Gastrocnemius medialis (tissue), 4 donors: ENCODE measurements at regions not wholly inside any gene's neighbourhood (a gene's known extent, or its start where the extent isn't known, plus 50 kb on each side); places are given as distances from the start of the nearest gene placed in this dataset.

Experiments used
- ATAC-seq, 2 donors: fragments of 150-250 bp; one replicate each; pipeline ENCODE4 v1.9.1; 2016
- DNase-seq, 2 donors: peaks; one replicate each; pipeline ENCODE4 v3.0.0-alpha.2; 2019
- H3K27ac ChIP-seq, 4 donors: fragments of 200-600 bp; sonication (generic); 1 replicate in 1 of 4; 2 replicates in 3 of 4; pipeline ENCODE4 v1.5.1; 2016 to 2018; ENCODE audit warnings: mild to moderate bottlenecking in 2 of 4, moderate library complexity in 1 of 4
- H3K27me3 ChIP-seq, 3 donors: fragments of 200-600 bp; sonication (generic) in 2 of 3; 1 replicate in 1 of 3; 2 replicates in 2 of 3; pipeline versions ENCODE4 v1.5.1 to v1.6.0; 2016 to 2019; ENCODE audit warnings: mild to moderate bottlenecking in 1 of 3, moderate library complexity in 1 of 3
- H3K36me3 ChIP-seq, 2 donors: fragments of 200-600 bp; sonication (generic) in 1 of 2; one replicate each; pipeline ENCODE4 v1.5.1; 2017 to 2018
- H3K4me1 ChIP-seq, 2 donors: fragments of 200-600 bp; sonication (generic) in 1 of 2; one replicate each; pipeline ENCODE4 v1.5.1; 2016 to 2017; ENCODE audit warnings: mild to moderate bottlenecking in 2 of 2
- H3K4me3 ChIP-seq, 4 donors: fragments of 200-600 bp; sonication (generic) in 3 of 4; 1 replicate in 1 of 4; 2 replicates in 3 of 4; pipeline ENCODE4 v1.5.1; 2016 to 2019; ENCODE audit warnings: mild to moderate bottlenecking in 2 of 4
- H3K9me3 ChIP-seq, 3 donors: fragments of 200-600 bp; sonication (generic) in 2 of 3; 1 replicate in 1 of 3; 2 replicates in 2 of 3; pipeline ENCODE4 v1.5.1; 2016 to 2019
- POLR2A ChIP-seq, 2 donors: fragments of 450-650 bp; IDR thresholded peaks; one replicate each; pipeline ENCODE4 v1.6.1; 2017; ENCODE audit warnings: antibody characterized with exemption in 2 of 2, mild to moderate bottlenecking in 2 of 2, moderate library complexity in 2 of 2
- in situ Hi-C, 4 donors: fragments of 200-750 bp; cut with MboI; loops; one replicate each; pipeline versions ENCODE4 v1.15.0 to v1.8.0; 2017; ENCODE audit warnings: low sequenced_read_pairs in 4 of 4
- intact Hi-C: fragments of 100-400 bp; cut with DNase I; formaldehyde crosslinking; loops from one replicate; pipeline ENCODE4 v1.15.1; 2023; ENCODE audit warnings: low total_unique reads
- TF ChIP-seq, protein P1 (sequence below), 5 experiments: fragments of 450-650 bp in 3 of 5; fragments of 200-600 bp in 2 of 5; sonication (generic) in 2 of 5; IDR thresholded peaks in 4 of 5; conservative IDR thresholded peaks in 1 of 5; 1 replicate in 4 of 5; 2 replicates in 1 of 5; pipeline ENCODE4 v1.5.1; 2016 to 2019; ENCODE audit warnings: antibody characterized with exemption in 5 of 5, mild to moderate bottlenecking in 3 of 5, moderate library complexity in 3 of 5

GRCh38 chr5:1640421-1640881, 116.7 kb upstream of the LPCAT1 start:
- intact Hi-C loops, result loop anchor here (10.0 kb wide), 1 partner anchor 256 kb away; no protein-coding TSS in a partner anchor
- H3K4me3 ChIP-seq, result no peak overlapping the region
- ATAC-seq (no peak), DNase-seq (no peak)
- in situ Hi-C loops, result loop anchor here (25.0 kb wide), 2 partner anchors 253 to 478 kb away; no protein-coding TSS in a partner anchor
- no peaks in the 10 kb centered on the region for H3K36me3 ChIP-seq
- H3K9me3 ChIP-seq, result no peaks in the 10 kb centered on the region
- no peaks in the 10 kb centered on the region for H3K4me1 ChIP-seq
- TF ChIP-seq, protein P1, sequence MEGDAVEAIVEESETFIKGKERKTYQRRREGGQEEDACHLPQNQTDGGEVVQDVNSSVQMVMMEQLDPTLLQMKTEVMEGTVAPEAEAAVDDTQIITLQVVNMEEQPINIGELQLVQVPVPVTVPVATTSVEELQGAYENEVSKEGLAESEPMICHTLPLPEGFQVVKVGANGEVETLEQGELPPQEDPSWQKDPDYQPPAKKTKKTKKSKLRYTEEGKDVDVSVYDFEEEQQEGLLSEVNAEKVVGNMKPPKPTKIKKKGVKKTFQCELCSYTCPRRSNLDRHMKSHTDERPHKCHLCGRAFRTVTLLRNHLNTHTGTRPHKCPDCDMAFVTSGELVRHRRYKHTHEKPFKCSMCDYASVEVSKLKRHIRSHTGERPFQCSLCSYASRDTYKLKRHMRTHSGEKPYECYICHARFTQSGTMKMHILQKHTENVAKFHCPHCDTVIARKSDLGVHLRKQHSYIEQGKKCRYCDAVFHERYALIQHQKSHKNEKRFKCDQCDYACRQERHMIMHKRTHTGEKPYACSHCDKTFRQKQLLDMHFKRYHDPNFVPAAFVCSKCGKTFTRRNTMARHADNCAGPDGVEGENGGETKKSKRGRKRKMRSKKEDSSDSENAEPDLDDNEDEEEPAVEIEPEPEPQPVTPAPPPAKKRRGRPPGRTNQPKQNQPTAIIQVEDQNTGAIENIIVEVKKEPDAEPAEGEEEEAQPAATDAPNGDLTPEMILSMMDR (IDR thresholded peaks at IDR 0.05 in 4 of 5, conservative IDR thresholded peaks at IDR 0.05 in 1 of 5), result no peak
- TF ChIP-seq POLR2A (IDR thresholded peaks at IDR 0.05), result no peak
- peaks cover 20 to 23% (median 22%) of the 10 kb centered on the region in 3 donors for H3K27me3 ChIP-seq
- no peak overlapping the region for H3K27ac ChIP-seq

GRCh38 chr5:1639757-1640156, 116.0 kb upstream of the LPCAT1 start:
- H3K27me3 ChIP-seq, result peaks cover 20 to 23% (median 22%) of the 10 kb centered on the region in 3 donors
- H3K4me3 ChIP-seq, result no peak overlapping the region
- H3K9me3 ChIP-seq, result no peaks in the 10 kb centered on the region
- intact Hi-C loops (loop anchor here (10.0 kb wide), 1 partner anchor 255 kb away; no protein-coding TSS in a partner anchor), in situ Hi-C loops (loop anchor here (25.0 kb wide), 2 partner anchors 252 to 477 kb away; no protein-coding TSS in a partner anchor)
- ATAC-seq, result no peak
- H3K36me3 ChIP-seq, result no peaks in the 10 kb centered on the region
- no peak for DNase-seq
- no peak overlapping the region for H3K27ac ChIP-seq
- peaks cover 0 to 1% of the 10 kb centered on the region in 2 donors for H3K4me1 ChIP-seq
- TF ChIP-seq POLR2A (IDR thresholded peaks at IDR 0.05), result no peak
- TF ChIP-seq, protein P1 (IDR thresholded peaks at IDR 0.05 in 4 of 5, conservative IDR thresholded peaks at IDR 0.05 in 1 of 5), result no peak

GRCh38 chr5:1638658-1639400, 115.1 kb upstream of the LPCAT1 start:
- Histone ChIP-seq H3K36me3 (no peaks in the 10 kb centered on the region), H3K9me3 (no peaks in the 10 kb centered on the region), H3K4me3 (no peak overlapping the region), H3K27ac (no peak overlapping the region), H3K27me3 (peaks cover 16 to 18% (median 17%) of the 10 kb centered on the region in 3 donors), H3K4me1 (peaks cover 0 to 5% of the 10 kb centered on the region in 2 donors)
- no peak for TF ChIP-seq POLR2A (IDR thresholded peaks at IDR 0.05)
- TF ChIP-seq, protein P1 (IDR thresholded peaks at IDR 0.05 in 4 of 5, conservative IDR thresholded peaks at IDR 0.05 in 1 of 5), result no peak
- DNase-seq (no peak), ATAC-seq (no peak)
- in situ Hi-C loops (loop anchor here (25.0 kb wide), 2 partner anchors 252 to 477 kb away; no protein-coding TSS in a partner anchor), intact Hi-C loops (no loop called here)

- in situ Hi-C loops (loop anchor here (25.0 kb wide), 2 partner anchors 251 to 476 kb away; no protein-coding TSS in a partner anchor), intact Hi-C loops (no loop called here)
- H3K4me3 ChIP-seq, result no peak overlapping the region
- H3K27ac ChIP-seq, result no peak overlapping the region
- peaks cover 0 to 5% of the 10 kb centered on the region in 2 donors for H3K4me1 ChIP-seq
- H3K36me3 ChIP-seq, result no peaks in the 10 kb centered on the region
- TF ChIP-seq, protein P1 (IDR thresholded peaks at IDR 0.05 in 4 of 5, conservative IDR thresholded peaks at IDR 0.05 in 1 of 5), result no peak
- TF ChIP-seq POLR2A (IDR thresholded peaks at IDR 0.05), result no peak
- H3K9me3 ChIP-seq, result no peaks in the 10 kb centered on the region
- DNase-seq (no peak), ATAC-seq (no peak)
- H3K27me3 ChIP-seq, result peaks cover 6 to 8% (median 7%) of the 10 kb centered on the region in 3 donors
Observed at GRCh38 chr5:1637639-1638481, 114.1 kb upstream of the LPCAT1 start.
